PC-9 (cell line): ENCODE measurements at regions not wholly inside any gene's neighbourhood (a gene's known extent, or its start where the extent isn't known, plus 50 kb on each side); places are given as distances from the start of the nearest gene placed in this dataset.

Experiments used
- BruUV-seq: library from RNA; stranded (reverse); fragments of 400-500 nt; replicated peaks from 2 replicates; lab custom pipeline; 2021; lab: Mats Ljungman, UMichigan
- CTCF ChIA-PET: fragments of 300-600 bp; sonication (Branson Sonifier 250); formaldehyde crosslinking; loops from one replicate; lab custom pipeline; 2022; ENCODE audit warnings: antibody characterized with exemption; lab: Charles Lee
- POLR2A ChIA-PET: fragments of 300-600 bp; sonication (Branson Sonifier 250); formaldehyde crosslinking; loops from one replicate; lab custom pipeline; 2022; ENCODE audit warnings: antibody characterized with exemption; ENCODE audit not compliant: unreplicated experiment; lab: Charles Lee
- DNase-seq, 2 experiments: peaks; one replicate each; pipeline versions ENCODE4 v3.0.0 to v3.0.0-alpha.2; 2015 to 2022; ENCODE audit warnings: mixed read lengths in 1 of 2
- H2AFZ ChIP-seq: fragments of 200-600 bp; sonication (generic); 2 replicates; pipeline ENCODE4 v1.8.1; 2017; ENCODE audit warnings: antibody characterized with exemption
- H3F3A ChIP-seq: fragments of 200-600 bp; sonication (generic); 2 replicates; pipeline ENCODE4 v1.8.1; 2017; ENCODE audit warnings: antibody characterized with exemption, mild to moderate bottlenecking, low read depth; ENCODE audit not compliant: insufficient read depth
- H3K27ac ChIP-seq: fragments of 200-600 bp; sonication (generic); 2 replicates; pipeline ENCODE4 v1.6.1; 2016; ENCODE audit warnings: mixed run types
- H3K27me3 ChIP-seq: fragments of 200-600 bp; sonication (generic); 2 replicates; pipeline ENCODE4 v1.6.1; 2016; ENCODE audit warnings: low read depth, mixed run types; ENCODE audit not compliant: insufficient read depth
- H3K36me3 ChIP-seq: fragments of 200-600 bp; sonication (generic); 2 replicates; pipeline ENCODE4 v1.6.1; 2016; ENCODE audit warnings: low read depth, mixed run types
- H3K4me1 ChIP-seq: fragments of 200-600 bp; sonication (generic); replicated peaks from 2 replicates; pipeline ENCODE4 v1.6.1; 2016; ENCODE audit warnings: mixed run types; ENCODE audit not compliant: insufficient read depth
- H3K4me2 ChIP-seq: fragments of 200-600 bp; sonication (generic); 2 replicates; pipeline ENCODE4 v1.6.1; 2017; ENCODE audit warnings: mixed run types
- H3K4me3 ChIP-seq: fragments of 200-600 bp; sonication (generic); 2 replicates; pipeline ENCODE4 v1.6.1; 2016; ENCODE audit warnings: mixed run types
- H3K79me2 ChIP-seq: fragments of 200-600 bp; sonication (generic); 2 replicates; pipeline ENCODE4 v1.6.1; 2017; ENCODE audit warnings: low read depth, mixed run types
- H3K9me2 ChIP-seq: fragments of 200-600 bp; sonication (generic); 2 replicates; pipeline ENCODE4 v1.8.1; 2017; ENCODE audit warnings: mild to moderate bottlenecking; ENCODE audit not compliant: insufficient read depth
- H3K9me3 ChIP-seq: fragments of 200-600 bp; sonication (generic); 2 replicates; pipeline ENCODE4 v1.8.1; 2016; ENCODE audit warnings: low read depth; ENCODE audit not compliant: insufficient read depth
- H4K20me1 ChIP-seq: fragments of 200-600 bp; sonication (generic); 2 replicates; pipeline ENCODE4 v1.8.1; 2017; ENCODE audit not compliant: insufficient read depth
- CTCF ChIP-seq: fragments of 200-600 bp; sonication (generic); conservative IDR thresholded peaks from 2 replicates; pipeline ENCODE4 v1.6.1; 2017; ENCODE audit warnings: mixed run types, antibody characterized with exemption, mild to moderate bottlenecking, moderate library complexity
- EZH2 ChIP-seq: fragments of 200-600 bp; sonication (generic); IDR thresholded peaks from 2 replicates; pipeline ENCODE4 v1.8.0; 2017; ENCODE audit warnings: antibody characterized with exemption, low read depth
- intact Hi-C: fragments of 100-400 bp; cut with micrococcal nuclease; formaldehyde crosslinking; loops from one replicate; pipeline ENCODE4 v1.10.0; 2022; ENCODE audit not compliant: unreplicated experiment

GRCh38 chr4:24330573-24330972, 253.8 kb downstream of the DHX15 start:
- Histone ChIP-seq H3K4me3 (no peak overlapping the region), H3K79me2 (no peaks in the 10 kb centered on the region), H4K20me1 (no peaks in the 10 kb centered on the region), H3K4me1 (no peaks in the 10 kb centered on the region), H3K27me3 (peaks cover 16% of the 10 kb centered on the region; the same call in 1 of the 2 replicates), H3K27ac (no peak overlapping the region), H2AFZ (no peak overlapping the region), H3F3A (no peaks in the 10 kb centered on the region), H3K9me3 (no peaks in the 10 kb centered on the region), H3K4me2 (no peak overlapping the region), H3K36me3 (no peaks in the 10 kb centered on the region), H3K9me2 (no peaks in the 10 kb centered on the region)
- BruUV-seq, result no TSS peak
- DNase-seq, result no peak
- CTCF ChIA-PET, result no interaction called here
- POLR2A ChIA-PET, result no interaction called here
- no peak for TF ChIP-seq CTCF
- no peak for TF ChIP-seq EZH2
- intact Hi-C loops, result no loop called here

GRCh38 chr4:24330172-24330571, 254.2 kb downstream of the DHX15 start:
- no peak overlapping the region for H3K4me3 ChIP-seq
- H3K9me2 ChIP-seq, result no peaks in the 10 kb centered on the region
- H3K79me2 ChIP-seq, result no peaks in the 10 kb centered on the region
- no peaks in the 10 kb centered on the region for H3K4me1 ChIP-seq
- no peaks in the 10 kb centered on the region for H4K20me1 ChIP-seq
- H3K27me3 ChIP-seq, result peaks cover 15% of the 10 kb centered on the region; the same call in 1 of the 2 replicates
- TF ChIP-seq EZH2, result no peak
- TF ChIP-seq CTCF, result no peak
- no peak overlapping the region for H2AFZ ChIP-seq
- no peak overlapping the region for H3K4me2 ChIP-seq
- intact Hi-C loops, result no loop called here
- no TSS peak for BruUV-seq
- H3K9me3 ChIP-seq, result no peaks in the 10 kb centered on the region
- POLR2A ChIA-PET, result no interaction called here
- H3F3A ChIP-seq, result no peaks in the 10 kb centered on the region
- H3K36me3 ChIP-seq, result no peaks in the 10 kb centered on the region
- DNase-seq, result no peak
- no peak overlapping the region for H3K27ac ChIP-seq
- CTCF ChIA-PET, result no interaction called here

- DNase-seq, result no peak
- Histone ChIP-seq H2AFZ (no peak overlapping the region), H3K79me2 (no peaks in the 10 kb centered on the region), H3K27me3 (peaks cover 15% of the 10 kb centered on the region; the same call in 1 of the 2 replicates), H3K9me2 (no peaks in the 10 kb centered on the region), H3F3A (no peaks in the 10 kb centered on the region), H3K9me3 (no peaks in the 10 kb centered on the region), H3K36me3 (no peaks in the 10 kb centered on the region), H3K27ac (no peak overlapping the region), H4K20me1 (no peaks in the 10 kb centered on the region), H3K4me2 (no peak overlapping the region), H3K4me3 (no peak overlapping the region), H3K4me1 (no peaks in the 10 kb centered on the region)
- CTCF ChIA-PET, result no interaction called here
- POLR2A ChIA-PET, result no interaction called here
- BruUV-seq, result no TSS peak
- intact Hi-C loops, result no loop called here
- TF ChIP-seq EZH2 (no peak), CTCF (no peak)
These were observed 255.6 kb downstream of the DHX15 start for GRCh38 chr4:24328711-24329110.
